OCI-LY3 (cell line): ENCODE measurements at regions not wholly inside any gene's neighbourhood (a gene's known extent, or its start where the extent isn't known, plus 50 kb on each side); places are given as distances from the start of the nearest gene placed in this dataset.
A peak's percentile ranks its signal among the peaks of the same experiment; 100 is the strongest.

Experiments
- H2AFZ ChIP-seq: fragments of 200-600, 300-600 bp; shearing (Covaris generic); 2 replicates; pipeline ENCODE4 v1.6.0; 2014; ENCODE audit warnings: antibody characterized with exemption, low read depth, low read length
- H3K27ac ChIP-seq: fragments of 200-600, 300-600 bp; sonication (generic); 2 replicates; pipeline ENCODE4 v1.5.1; 2014; ENCODE audit warnings: mild to moderate bottlenecking, low read length, moderate library complexity, mixed read lengths
- H3K27me3 ChIP-seq: fragments of 200-600, 300-600 bp; sonication (generic); 2 replicates; pipeline ENCODE4 v1.6.1; 2014; ENCODE audit warnings: low read depth, low read length, mixed read lengths
- H3K36me3 ChIP-seq: fragments of 200-600, 300-600 bp; sonication (generic); replicated peaks from 2 replicates; pipeline ENCODE3; 2014; ENCODE audit warnings: low read depth, low read length, mixed read lengths
- H3K4me1 ChIP-seq: fragments of 300-600, 200-600 bp; sonication (generic); 2 replicates; pipeline ENCODE4 v1.6.1; 2014; ENCODE audit warnings: low read length, mixed read lengths
- H3K4me2 ChIP-seq: fragments of 200-600, 300-600 bp; sonication (generic); 2 replicates; pipeline ENCODE4 v1.6.1; 2014; ENCODE audit warnings: low read length, mixed read lengths
- H3K4me3 ChIP-seq: fragments of 300-600, 200-600 bp; sonication (generic); 2 replicates; pipeline ENCODE4 v1.5.1; 2014; ENCODE audit warnings: antibody characterized with exemption, mild to moderate bottlenecking, low read length, moderate library complexity
- H3K79me2 ChIP-seq: fragments of 300-600, 200-600 bp; shearing (Covaris generic); 2 replicates; pipeline ENCODE4 v1.6.1; 2014; ENCODE audit warnings: mild to moderate bottlenecking, low read length, mixed read lengths
- H3K9ac ChIP-seq: fragments of 300-600, 200-600 bp; shearing (Covaris generic); 2 replicates; pipeline ENCODE4 v1.6.0; 2014; ENCODE audit warnings: mild to moderate bottlenecking, low read length, moderate library complexity
- H3K9me3 ChIP-seq: fragments of 200-600, 300-600 bp; shearing (Covaris generic); 2 replicates; pipeline ENCODE4 v1.6.1; 2014; ENCODE audit warnings: low read length, mixed read lengths; ENCODE audit not compliant: insufficient read depth
- H4K20me1 ChIP-seq: fragments of 200-600, 300-600 bp; sonication (generic); 2 replicates; pipeline ENCODE4 v1.6.1; 2016; ENCODE audit warnings: low read length, mixed read lengths; ENCODE audit not compliant: insufficient read depth
- CTCF ChIP-seq: fragments of 200-600, 300-600 bp; sonication (generic); IDR thresholded peaks from 2 replicates; pipeline ENCODE4 v1.5.1; 2014; ENCODE audit warnings: antibody characterized with exemption, low read length, low read depth
- EZH2phosphoT487 ChIP-seq: fragments of 200-600 bp; shearing (Covaris generic); IDR thresholded peaks from 2 replicates; pipeline ENCODE4 v1.6.1; 2018; ENCODE audit warnings: antibody characterized with exemption, mixed run types, low read depth

GRCh38 chr10:90269699-90270098, 568.3 kb downstream of the KIF20B start:
- TF ChIP-seq EZH2phosphoT487 = no peak
- no peak for TF ChIP-seq CTCF
- Histone ChIP-seq H3K36me3 (no peaks in the 10 kb centered on the region), H3K27ac (peak overlapping the region; percentile 36), H3K79me2 (no peaks in the 10 kb centered on the region), H3K9ac (no peak overlapping the region), H3K4me3 (no peak overlapping the region), H3K4me2 (peak overlapping the region; percentile 44), H3K4me1 (peaks cover 19% of the 10 kb centered on the region), H3K9me3 (no peaks in the 10 kb centered on the region), H4K20me1 (no peaks in the 10 kb centered on the region), H3K27me3 (no peaks in the 10 kb centered on the region), H2AFZ (no peak overlapping the region)

GRCh38 chr10:90274721-90275468, 573.5 kb downstream of the KIF20B start:
- H2AFZ ChIP-seq = no peak overlapping the region
- H3K27me3 ChIP-seq = no peaks in the 10 kb centered on the region
- H3K4me2 ChIP-seq = no peak overlapping the region
- no peaks in the 10 kb centered on the region for H3K79me2 ChIP-seq
- H3K9ac ChIP-seq = no peak overlapping the region
- H3K4me3 ChIP-seq = no peak overlapping the region
- H3K36me3 ChIP-seq = no peaks in the 10 kb centered on the region
- TF ChIP-seq EZH2phosphoT487 (no peak), CTCF (no peak)
- H3K4me1 ChIP-seq = peaks cover 10% of the 10 kb centered on the region
- no peaks in the 10 kb centered on the region for H4K20me1 ChIP-seq
- H3K27ac ChIP-seq = no peak overlapping the region
- H3K9me3 ChIP-seq = no peaks in the 10 kb centered on the region

- H3K79me2 ChIP-seq = no peaks in the 10 kb centered on the region
- H3K27ac ChIP-seq = no peak overlapping the region
- no peaks in the 10 kb centered on the region for H3K4me1 ChIP-seq
- no peaks in the 10 kb centered on the region for H3K27me3 ChIP-seq
- no peaks in the 10 kb centered on the region for H4K20me1 ChIP-seq
- no peaks in the 10 kb centered on the region for H3K9me3 ChIP-seq
- no peak overlapping the region for H3K9ac ChIP-seq
- no peak overlapping the region for H2AFZ ChIP-seq
- no peaks in the 10 kb centered on the region for H3K36me3 ChIP-seq
- H3K4me3 ChIP-seq = no peak overlapping the region
- TF ChIP-seq EZH2phosphoT487 (no peak), CTCF (no peak)
- no peak overlapping the region for H3K4me2 ChIP-seq
Measured at GRCh38 chr10:90276894-90277475, 575.6 kb downstream of the KIF20B start.

GRCh38 chr10:90286406-90286805, 571.4 kb downstream of the HTR7 start:
- Histone ChIP-seq H3K36me3 (no peaks in the 10 kb centered on the region), H3K9ac (no peak overlapping the region), H2AFZ (0 out of 2 replicates have a peak overlapping the region, but pooled peaks have one; percentile 31), H3K4me2 (peak overlapping the region; percentile 39), H3K9me3 (no peaks in the 10 kb centered on the region), H3K4me3 (no peak overlapping the region), H3K27me3 (no peaks in the 10 kb centered on the region), H3K4me1 (peaks cover 35% of the 10 kb centered on the region), H3K27ac (peak overlapping the region; percentile 19; the same call in 1 of the 2 replicates), H4K20me1 (no peaks in the 10 kb centered on the region), H3K79me2 (no peaks in the 10 kb centered on the region)
- TF ChIP-seq CTCF (no peak), EZH2phosphoT487 (no peak)
